ENCODE measurements at regions not wholly inside any gene's neighbourhood (a gene's known extent, or its start where the extent isn't known, plus 50 kb on each side); places are given as distances from the start of the nearest gene placed in this dataset.

- H3K9me3 Mint-ChIP-seq (ENCODE audit: low read depth): no peaks in the 10 kb centered on the region
- DNase-seq (ENCODE audit: low spot score, unreplicated experiment): no peak
- H3K36me3 Mint-ChIP-seq (ENCODE audit: insufficient read depth): no peaks in the 10 kb centered on the region
- no peak overlapping the region for H3K4me3 Mint-ChIP-seq (ENCODE audit: low read depth)
- no peak overlapping the region for H3K27ac Mint-ChIP-seq
- no peaks in the 10 kb centered on the region for H3K4me1 Mint-ChIP-seq (ENCODE audit: low read depth)
- TF ChIP-seq, protein P1, sequence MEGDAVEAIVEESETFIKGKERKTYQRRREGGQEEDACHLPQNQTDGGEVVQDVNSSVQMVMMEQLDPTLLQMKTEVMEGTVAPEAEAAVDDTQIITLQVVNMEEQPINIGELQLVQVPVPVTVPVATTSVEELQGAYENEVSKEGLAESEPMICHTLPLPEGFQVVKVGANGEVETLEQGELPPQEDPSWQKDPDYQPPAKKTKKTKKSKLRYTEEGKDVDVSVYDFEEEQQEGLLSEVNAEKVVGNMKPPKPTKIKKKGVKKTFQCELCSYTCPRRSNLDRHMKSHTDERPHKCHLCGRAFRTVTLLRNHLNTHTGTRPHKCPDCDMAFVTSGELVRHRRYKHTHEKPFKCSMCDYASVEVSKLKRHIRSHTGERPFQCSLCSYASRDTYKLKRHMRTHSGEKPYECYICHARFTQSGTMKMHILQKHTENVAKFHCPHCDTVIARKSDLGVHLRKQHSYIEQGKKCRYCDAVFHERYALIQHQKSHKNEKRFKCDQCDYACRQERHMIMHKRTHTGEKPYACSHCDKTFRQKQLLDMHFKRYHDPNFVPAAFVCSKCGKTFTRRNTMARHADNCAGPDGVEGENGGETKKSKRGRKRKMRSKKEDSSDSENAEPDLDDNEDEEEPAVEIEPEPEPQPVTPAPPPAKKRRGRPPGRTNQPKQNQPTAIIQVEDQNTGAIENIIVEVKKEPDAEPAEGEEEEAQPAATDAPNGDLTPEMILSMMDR (IDR thresholded peaks at IDR 0.05; ENCODE audit: unreplicated experiment): no peak
- no peaks in the 10 kb centered on the region for H3K27me3 Mint-ChIP-seq
Measured at GRCh38 chr3:181782306-181782954, 70.7 kb downstream of the SOX2 start.

- no peak overlapping the region for H3K27ac Mint-ChIP-seq
Measured at GRCh38 chr3:181790561-181790960, 78.8 kb downstream of the SOX2 start.

GRCh38 chr3:181791056-181791955 lies 79.6 kb downstream of the SOX2 start:
- Mint-ChIP-seq H3K4me1 (ENCODE audit: low read depth) (peaks cover 3% of the 10 kb centered on the region), H3K36me3 (ENCODE audit: insufficient read depth) (no peaks in the 10 kb centered on the region), H3K4me3 (ENCODE audit: low read depth) (no peak overlapping the region), H3K9me3 (ENCODE audit: low read depth) (no peaks in the 10 kb centered on the region), H3K27me3 (peaks cover 4% of the 10 kb centered on the region), H3K27ac (no peak overlapping the region)
- TF ChIP-seq, protein P1 (IDR thresholded peaks at IDR 0.05; ENCODE audit: unreplicated experiment): no peak
- DNase-seq (ENCODE audit: low spot score, unreplicated experiment): no peak

More at GRCh38 chr3:181790561-181790960, 78.8 kb downstream of the SOX2 start:
- no peak for DNase-seq (ENCODE audit: low spot score, unreplicated experiment)
- Mint-ChIP-seq H3K27me3 (peaks cover 4% of the 10 kb centered on the region), H3K36me3 (ENCODE audit: insufficient read depth) (no peaks in the 10 kb centered on the region), H3K9me3 (ENCODE audit: low read depth) (no peaks in the 10 kb centered on the region), H3K4me3 (ENCODE audit: low read depth) (no peak overlapping the region), H3K4me1 (ENCODE audit: low read depth) (peaks cover 3% of the 10 kb centered on the region)
- TF ChIP-seq, protein P1 (IDR thresholded peaks at IDR 0.05; ENCODE audit: unreplicated experiment): no peak

DNA sequence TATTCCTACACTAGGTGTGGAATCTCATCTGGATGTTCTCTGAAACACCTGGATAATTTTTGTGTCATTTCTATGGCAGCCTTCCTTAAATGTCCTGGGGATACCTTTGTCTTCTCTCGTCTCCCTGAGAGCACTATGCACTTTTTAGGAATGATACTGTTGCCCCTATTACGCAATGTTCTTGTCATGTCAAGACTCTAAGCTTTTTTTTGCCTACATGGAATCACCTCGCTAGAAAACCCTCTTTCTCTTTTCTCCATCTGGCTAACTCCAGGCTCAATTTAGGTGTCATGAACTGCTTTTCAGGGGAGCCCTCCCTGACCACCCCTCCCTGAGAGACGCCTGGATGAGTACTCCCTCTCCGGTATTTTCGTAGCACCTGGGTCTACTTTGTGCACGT lies 81.3 kb downstream of the SOX2 start:
- H3K36me3 Mint-ChIP-seq (ENCODE audit: insufficient read depth): no peaks in the 10 kb centered on the region
- DNase-seq (ENCODE audit: low spot score, unreplicated experiment): no peak
- no peak overlapping the region for H3K4me3 Mint-ChIP-seq (ENCODE audit: low read depth)
- H3K9me3 Mint-ChIP-seq (ENCODE audit: low read depth): no peaks in the 10 kb centered on the region
- TF ChIP-seq, protein P1 (IDR thresholded peaks at IDR 0.05; ENCODE audit: unreplicated experiment): no peak
- H3K4me1 Mint-ChIP-seq (ENCODE audit: low read depth): peaks cover 3% of the 10 kb centered on the region
- no peak overlapping the region for H3K27ac Mint-ChIP-seq
- H3K27me3 Mint-ChIP-seq: peaks cover 4% of the 10 kb centered on the region

GRCh38 chr3:181794011-181794790 lies 82.5 kb downstream of the SOX2 start:
- DNase-seq (ENCODE audit: low spot score, unreplicated experiment): no peak
- Mint-ChIP-seq H3K27me3 (peaks cover 4% of the 10 kb centered on the region), H3K4me1 (ENCODE audit: low read depth) (peaks cover 5% of the 10 kb centered on the region), H3K4me3 (ENCODE audit: low read depth) (no peak overlapping the region), H3K36me3 (ENCODE audit: insufficient read depth) (no peaks in the 10 kb centered on the region), H3K9me3 (ENCODE audit: low read depth) (no peaks in the 10 kb centered on the region), H3K27ac (no peak overlapping the region)
- TF ChIP-seq, protein P1 (IDR thresholded peaks at IDR 0.05; ENCODE audit: unreplicated experiment): no peak

All from progenitor cell of endocrine pancreas (in vitro differentiated cells).